BJ (cell line): ENCODE measurements at regions not wholly inside any gene's neighbourhood (a gene's known extent, or its start where the extent isn't known, plus 50 kb on each side); places are given as distances from the start of the nearest gene placed in this dataset.

Source experiments
- CTCF ChIA-PET: fragments of 350-600 bp; formaldehyde crosslinking; extraction: SDS; loops from one replicate; lab custom pipeline; 2021; ENCODE audit warnings: antibody characterized with exemption, inconsistent platforms; lab: Yijun Ruan, JAX
- POLR2A ChIA-PET: fragments of 300-600 bp; sonication (Branson Sonifier 250); formaldehyde crosslinking; extraction: SDS; loops from one replicate; lab custom pipeline; 2021; ENCODE audit warnings: antibody characterized with exemption; lab: Charles Lee
- DNase-seq: peaks from one replicate; pipeline ENCODE4 v3.0.0-alpha.2; 2011; ENCODE audit warnings: low read depth
- H3K27me3 ChIP-seq: 2 replicates; pipeline ENCODE4 v1.6.0; 2011; ENCODE audit warnings: low read length; ENCODE audit not compliant: control insufficient read depth, insufficient read depth
- H3K36me3 ChIP-seq: 2 replicates; pipeline ENCODE4 v1.5.1; 2011; ENCODE audit warnings: low read length; ENCODE audit not compliant: control insufficient read depth, insufficient read depth
- H3K4me3 ChIP-seq: 2 replicates; pipeline ENCODE4 v1.5.1; 2011; ENCODE audit warnings: low read depth, mild to moderate bottlenecking, control low read depth, low read length
- TF ChIP-seq, protein P1 (sequence below): IDR thresholded peaks from 2 replicates; pipeline ENCODE4 v1.5.1; 2011; ENCODE audit warnings: low read depth, mild to moderate bottlenecking, control low read depth, inconsistent platforms, low read length, moderate library complexity; ENCODE audit not compliant: insufficient read depth

DNA sequence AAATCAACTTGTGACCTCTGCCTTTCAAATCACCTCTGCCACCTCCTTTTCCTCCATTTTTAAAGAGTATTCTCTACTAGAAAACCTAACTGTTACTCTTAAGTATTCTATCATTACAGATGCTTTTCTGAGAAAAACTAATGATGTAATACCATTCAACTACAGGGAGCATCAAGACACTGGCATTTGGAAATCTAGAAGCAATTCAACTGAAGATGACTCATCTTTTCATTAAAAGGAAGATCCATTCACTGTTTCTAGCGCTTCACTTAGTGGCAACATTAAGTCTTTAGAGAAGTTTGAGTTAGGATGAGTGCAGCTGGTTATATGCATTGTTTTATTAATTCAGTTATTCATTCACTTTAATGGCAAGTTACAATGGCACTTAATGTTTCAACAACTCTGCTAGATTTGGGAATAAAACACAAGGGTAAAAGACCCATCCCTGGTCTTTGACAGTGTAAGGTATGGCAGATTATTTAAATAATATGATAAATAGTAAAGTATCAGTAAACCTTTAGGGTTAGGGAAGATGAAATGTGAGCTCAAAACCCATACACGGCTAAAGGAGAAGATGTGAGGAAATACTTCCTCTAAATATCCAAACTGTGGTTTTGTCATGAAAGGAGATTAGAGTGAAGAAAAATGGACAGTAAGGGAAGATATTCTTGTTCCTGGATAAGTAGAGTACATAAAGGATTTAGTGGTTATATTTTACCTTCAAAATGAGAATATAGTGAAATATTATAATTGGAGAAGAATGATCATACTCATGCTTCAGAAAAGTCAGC, 61.7 kb downstream of the KCNJ2 start:
- Histone ChIP-seq H3K36me3 (no peaks in the 10 kb centered on the region), H3K27me3 (no peaks in the 10 kb centered on the region), H3K4me3 (no peak overlapping the region)
- ChIA-PET CTCF (no interaction called here), POLR2A (no interaction called here)
- DNase-seq = no peak
- TF ChIP-seq, protein P1, sequence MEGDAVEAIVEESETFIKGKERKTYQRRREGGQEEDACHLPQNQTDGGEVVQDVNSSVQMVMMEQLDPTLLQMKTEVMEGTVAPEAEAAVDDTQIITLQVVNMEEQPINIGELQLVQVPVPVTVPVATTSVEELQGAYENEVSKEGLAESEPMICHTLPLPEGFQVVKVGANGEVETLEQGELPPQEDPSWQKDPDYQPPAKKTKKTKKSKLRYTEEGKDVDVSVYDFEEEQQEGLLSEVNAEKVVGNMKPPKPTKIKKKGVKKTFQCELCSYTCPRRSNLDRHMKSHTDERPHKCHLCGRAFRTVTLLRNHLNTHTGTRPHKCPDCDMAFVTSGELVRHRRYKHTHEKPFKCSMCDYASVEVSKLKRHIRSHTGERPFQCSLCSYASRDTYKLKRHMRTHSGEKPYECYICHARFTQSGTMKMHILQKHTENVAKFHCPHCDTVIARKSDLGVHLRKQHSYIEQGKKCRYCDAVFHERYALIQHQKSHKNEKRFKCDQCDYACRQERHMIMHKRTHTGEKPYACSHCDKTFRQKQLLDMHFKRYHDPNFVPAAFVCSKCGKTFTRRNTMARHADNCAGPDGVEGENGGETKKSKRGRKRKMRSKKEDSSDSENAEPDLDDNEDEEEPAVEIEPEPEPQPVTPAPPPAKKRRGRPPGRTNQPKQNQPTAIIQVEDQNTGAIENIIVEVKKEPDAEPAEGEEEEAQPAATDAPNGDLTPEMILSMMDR = no peak

DNA sequence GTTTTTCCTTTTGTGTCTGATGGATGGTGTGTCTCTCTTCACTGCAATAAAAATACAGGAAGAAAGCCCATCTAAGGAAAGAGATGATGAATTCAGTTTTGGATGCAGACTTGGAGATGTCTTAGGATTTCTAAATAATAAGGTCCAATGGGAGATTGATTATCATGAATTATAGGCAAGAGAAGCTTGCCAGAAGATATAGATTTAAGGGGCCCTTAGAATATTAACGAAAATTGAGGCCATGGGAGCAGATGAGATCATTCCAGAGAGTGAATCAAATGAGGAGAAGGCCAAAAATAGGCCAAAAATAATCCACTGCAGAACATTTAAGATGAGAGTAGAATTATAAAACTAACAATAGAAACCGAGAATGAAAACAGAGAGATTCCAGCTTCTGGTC, 63.1 kb downstream of the KCNJ2 start:
- TF ChIP-seq, protein P1 = no peak
- no peak for DNase-seq
- no peaks in the 10 kb centered on the region for H3K36me3 ChIP-seq
- no peak overlapping the region for H3K4me3 ChIP-seq
- POLR2A ChIA-PET = no interaction called here
- H3K27me3 ChIP-seq = no peaks in the 10 kb centered on the region
- CTCF ChIA-PET = no interaction called here

DNA sequence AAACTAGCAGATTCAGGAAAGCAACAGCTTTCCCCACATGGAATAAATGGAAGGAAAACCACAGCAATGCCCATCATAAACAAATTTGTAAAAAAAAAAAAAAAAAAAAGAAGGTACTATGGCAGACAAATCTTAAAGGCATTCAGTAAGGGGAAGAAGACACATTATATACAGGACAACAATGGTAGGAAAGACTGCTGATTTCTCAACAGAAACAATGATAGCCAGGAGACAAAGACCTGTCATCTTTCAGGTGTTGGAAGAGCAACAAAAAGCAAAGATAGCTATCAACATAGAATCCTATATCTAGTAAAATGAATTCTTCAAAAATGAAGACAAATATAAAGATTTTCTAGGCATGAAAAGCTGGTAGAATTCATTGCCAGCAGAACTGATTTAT, 65.9 kb downstream of the KCNJ2 start:
- ChIA-PET CTCF (no interaction called here), POLR2A (no interaction called here)
- DNase-seq = no peak
- Histone ChIP-seq H3K27me3 (no peaks in the 10 kb centered on the region), H3K4me3 (no peak overlapping the region), H3K36me3 (no peaks in the 10 kb centered on the region)
- TF ChIP-seq, protein P1 = no peak

DNA sequence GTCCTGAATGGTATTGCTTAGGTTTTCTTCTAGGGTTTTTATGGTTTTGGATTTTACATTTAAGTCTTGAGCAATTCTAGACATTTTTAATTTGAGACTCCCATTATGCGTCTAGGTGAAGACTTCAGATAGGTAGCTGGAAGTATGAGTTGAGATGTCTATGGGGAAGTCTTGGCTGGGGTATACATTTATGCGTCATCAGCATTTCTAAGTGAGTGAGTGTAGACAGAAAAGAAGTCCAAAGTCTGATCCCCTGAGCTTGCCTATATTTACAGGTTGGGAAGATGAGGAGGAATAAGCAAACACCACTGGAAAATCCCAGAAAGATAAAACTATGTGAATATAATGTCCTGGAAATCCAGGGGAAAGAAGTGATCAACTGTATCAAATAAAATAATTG, 68.9 kb downstream of the KCNJ2 start:
- TF ChIP-seq, protein P1 = no peak
- ChIA-PET CTCF (no interaction called here), POLR2A (no interaction called here)
- Histone ChIP-seq H3K27me3 (no peaks in the 10 kb centered on the region), H3K36me3 (no peaks in the 10 kb centered on the region), H3K4me3 (no peak overlapping the region)
- DNase-seq = no peak

DNA sequence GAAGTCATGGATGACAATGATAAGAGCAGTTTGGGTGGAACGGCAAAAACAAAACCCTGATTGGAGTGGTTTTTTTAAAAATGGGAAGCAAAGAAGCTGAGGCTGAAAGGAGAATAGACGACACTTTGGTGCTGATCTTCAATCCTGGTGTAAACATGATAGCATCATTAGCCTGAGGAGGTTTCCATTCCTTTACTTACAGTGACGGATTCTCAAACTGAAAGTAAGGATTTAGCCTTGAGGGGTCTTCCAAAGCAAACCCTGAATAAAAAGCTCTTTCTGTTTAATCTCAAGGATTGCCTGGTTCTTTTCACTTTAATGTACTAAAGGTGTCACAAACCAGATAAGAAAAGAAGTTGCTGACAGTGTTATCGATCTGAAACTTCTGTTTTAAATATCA, 69.3 kb downstream of the KCNJ2 start:
- Histone ChIP-seq H3K4me3 (no peak overlapping the region), H3K27me3 (no peaks in the 10 kb centered on the region), H3K36me3 (no peaks in the 10 kb centered on the region)
- ChIA-PET POLR2A (no interaction called here), CTCF (no interaction called here)
- TF ChIP-seq, protein P1 = no peak
- no peak for DNase-seq
